ENCODE measurements at regions not wholly inside any gene's neighbourhood (a gene's known extent, or its start where the extent isn't known, plus 50 kb on each side); places are given as distances from the start of the nearest gene placed in this dataset.

DNA sequence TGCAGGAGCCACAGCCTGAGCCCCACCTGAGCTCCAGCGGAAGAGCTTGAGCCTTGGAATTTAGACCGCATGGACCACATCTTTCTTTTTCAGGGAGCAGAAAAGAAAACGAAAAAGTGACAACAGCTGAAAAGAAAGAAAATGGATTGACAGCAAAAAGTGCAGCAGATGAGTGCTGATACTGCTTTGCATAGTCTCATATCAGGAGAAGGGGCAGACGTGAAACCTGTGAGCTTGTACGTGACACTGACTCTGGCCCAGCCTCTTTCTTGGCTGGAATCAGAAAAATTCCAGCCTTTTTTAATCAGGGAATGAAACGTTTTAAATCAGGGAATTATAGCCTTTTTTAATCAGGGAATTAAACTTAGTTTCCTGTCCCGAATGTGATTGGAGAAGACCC is 1296.5 kb downstream of the TMEM121 start:
- Histone ChIP-seq H3K27me3 (ENCODE audit: insufficient read depth, insufficient read length) (no peaks in the 10 kb centered on the region), H3K36me3 (ENCODE audit: insufficient read depth, insufficient read length, low read length) (no peaks in the 10 kb centered on the region), H3K9ac (ENCODE audit: insufficient read length, low read depth) (no peak overlapping the region), H3K4me3 (ENCODE audit: insufficient read length, low read depth) (no peak overlapping the region), H3K4me1 (ENCODE audit: insufficient read depth, insufficient read length) (no peaks in the 10 kb centered on the region), H3K9me3 (ENCODE audit: insufficient read depth, low read length) (no peaks in the 10 kb centered on the region)
- TF ChIP-seq YY1 (IDR thresholded peaks at IDR 0.05; ENCODE audit: insufficient read depth, insufficient read length) (no peak), ZNF274 (IDR thresholded peaks at IDR 0.05; ENCODE audit: low read depth, low read length) (no peak), SUZ12 (IDR thresholded peaks at IDR 0.05; ENCODE audit: extremely low read depth, insufficient read depth, insufficient read length) (no peak)
- no peak for DNase-seq (ENCODE audit: low read depth, low spot score)

DNA sequence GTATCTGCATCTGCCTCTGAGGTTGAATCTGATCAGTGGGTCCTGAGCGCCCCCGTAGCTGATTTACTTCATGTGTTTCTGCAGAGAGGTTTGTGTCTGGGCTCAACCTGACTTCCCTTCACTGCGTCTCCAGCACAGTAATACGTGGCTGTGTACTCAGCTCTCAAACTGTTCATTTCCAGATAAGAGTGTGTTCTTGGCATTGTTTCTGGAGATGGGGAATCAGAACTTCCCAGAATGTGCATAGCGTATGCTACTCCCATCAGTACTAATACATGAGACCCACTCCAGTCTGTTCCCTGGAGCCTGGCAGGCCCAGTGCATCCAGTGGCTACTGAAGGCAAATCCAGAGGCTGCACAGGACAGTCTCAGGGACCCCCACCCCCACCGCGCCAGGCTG is 1297.2 kb downstream of the TMEM121 start:
- DNase-seq (ENCODE audit: low read depth, low spot score), result no peak
- Histone ChIP-seq H3K9ac (ENCODE audit: insufficient read length, low read depth) (no peak overlapping the region), H3K4me3 (ENCODE audit: insufficient read length, low read depth) (no peak overlapping the region), H3K27me3 (ENCODE audit: insufficient read depth, insufficient read length) (no peaks in the 10 kb centered on the region), H3K4me1 (ENCODE audit: insufficient read depth, insufficient read length) (no peaks in the 10 kb centered on the region), H3K9me3 (ENCODE audit: insufficient read depth, low read length) (no peaks in the 10 kb centered on the region), H3K36me3 (ENCODE audit: insufficient read depth, insufficient read length, low read length) (no peaks in the 10 kb centered on the region)
- TF ChIP-seq SUZ12 (IDR thresholded peaks at IDR 0.05; ENCODE audit: extremely low read depth, insufficient read depth, insufficient read length) (no peak), YY1 (IDR thresholded peaks at IDR 0.05; ENCODE audit: insufficient read depth, insufficient read length) (no peak), ZNF274 (IDR thresholded peaks at IDR 0.05; ENCODE audit: low read depth, low read length) (no peak)

- H3K9ac ChIP-seq (ENCODE audit: insufficient read length, low read depth), result no peak overlapping the region
- H3K36me3 ChIP-seq (ENCODE audit: insufficient read depth, insufficient read length, low read length), result no peaks in the 10 kb centered on the region
- H3K27me3 ChIP-seq (ENCODE audit: insufficient read depth, insufficient read length), result no peaks in the 10 kb centered on the region
- DNase-seq (ENCODE audit: low read depth, low spot score), result no peak
- no peak overlapping the region for H3K4me3 ChIP-seq (ENCODE audit: insufficient read length, low read depth)
- H3K9me3 ChIP-seq (ENCODE audit: insufficient read depth, low read length), result peaks cover 21% of the 10 kb centered on the region
- TF ChIP-seq ZNF274 (IDR thresholded peaks at IDR 0.05; ENCODE audit: low read depth, low read length) (no peak), YY1 (IDR thresholded peaks at IDR 0.05; ENCODE audit: insufficient read depth, insufficient read length) (no peak), SUZ12 (IDR thresholded peaks at IDR 0.05; ENCODE audit: extremely low read depth, insufficient read depth, insufficient read length) (no peak)
- H3K4me1 ChIP-seq (ENCODE audit: insufficient read depth, insufficient read length), result no peaks in the 10 kb centered on the region
Measured at GRCh38 chr14:106826833-106827369, 1300.5 kb downstream of the TMEM121 start.

DNA sequence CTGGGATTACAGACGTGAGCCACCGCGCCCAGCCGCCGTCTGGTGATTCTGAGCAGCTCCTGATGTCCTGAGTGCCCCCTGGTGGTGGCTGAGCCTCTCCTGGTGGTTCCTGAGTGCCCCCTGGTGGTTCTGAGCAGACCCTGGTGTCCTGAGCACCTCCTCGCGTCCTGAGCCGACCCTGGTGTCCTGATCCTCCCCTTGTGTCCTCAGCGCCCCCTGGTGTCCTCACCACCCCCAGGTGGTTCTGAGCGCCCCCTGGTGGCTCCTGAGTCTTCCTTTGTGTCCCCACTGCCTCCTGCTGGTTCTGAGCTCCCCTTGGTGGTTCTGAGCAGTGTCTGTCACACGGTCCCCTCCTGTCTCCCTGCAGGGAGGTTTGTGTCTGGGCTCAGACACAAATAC is 1304.9 kb downstream of the TMEM121 start:
- TF ChIP-seq YY1 (IDR thresholded peaks at IDR 0.05; ENCODE audit: insufficient read depth, insufficient read length) (no peak), SUZ12 (IDR thresholded peaks at IDR 0.05; ENCODE audit: extremely low read depth, insufficient read depth, insufficient read length) (no peak), ZNF274 (IDR thresholded peaks at IDR 0.05; ENCODE audit: low read depth, low read length) (no peak)
- Histone ChIP-seq H3K36me3 (ENCODE audit: insufficient read depth, insufficient read length, low read length) (no peaks in the 10 kb centered on the region), H3K4me1 (ENCODE audit: insufficient read depth, insufficient read length) (no peaks in the 10 kb centered on the region), H3K27me3 (ENCODE audit: insufficient read depth, insufficient read length) (no peaks in the 10 kb centered on the region), H3K9me3 (ENCODE audit: insufficient read depth, low read length) (peaks cover 25% of the 10 kb centered on the region), H3K4me3 (ENCODE audit: insufficient read length, low read depth) (no peak overlapping the region), H3K9ac (ENCODE audit: insufficient read length, low read depth) (no peak overlapping the region)
- no peak for DNase-seq (ENCODE audit: low read depth, low spot score)

DNA sequence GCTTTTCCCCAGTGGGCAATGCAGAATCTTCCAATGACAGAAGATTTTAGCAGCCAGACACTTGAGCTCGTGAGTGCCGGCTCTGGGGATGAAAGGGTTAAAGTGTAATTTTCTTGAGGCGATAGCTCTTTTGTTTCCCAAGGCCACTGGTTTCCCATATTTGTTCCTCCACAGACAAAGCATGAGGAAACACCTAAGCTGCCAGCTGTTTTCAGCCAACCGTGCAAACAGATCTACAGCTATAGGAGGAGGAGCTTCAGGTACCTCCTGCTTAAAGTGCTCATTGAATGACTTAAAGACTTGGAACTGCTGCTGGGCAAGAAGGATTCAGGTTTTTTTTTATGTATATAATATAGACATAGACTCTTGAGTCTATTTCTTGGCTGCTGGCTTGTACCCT is 1311.5 kb downstream of the TMEM121 start:
- Histone ChIP-seq H3K9ac (ENCODE audit: insufficient read length, low read depth) (no peak overlapping the region), H3K4me3 (ENCODE audit: insufficient read length, low read depth) (no peak overlapping the region), H3K4me1 (ENCODE audit: insufficient read depth, insufficient read length) (no peaks in the 10 kb centered on the region), H3K27me3 (ENCODE audit: insufficient read depth, insufficient read length) (no peaks in the 10 kb centered on the region), H3K36me3 (ENCODE audit: insufficient read depth, insufficient read length, low read length) (no peaks in the 10 kb centered on the region), H3K9me3 (ENCODE audit: insufficient read depth, low read length) (no peaks in the 10 kb centered on the region)
- TF ChIP-seq YY1 (IDR thresholded peaks at IDR 0.05; ENCODE audit: insufficient read depth, insufficient read length) (no peak), SUZ12 (IDR thresholded peaks at IDR 0.05; ENCODE audit: extremely low read depth, insufficient read depth, insufficient read length) (no peak), ZNF274 (IDR thresholded peaks at IDR 0.05; ENCODE audit: low read depth, low read length) (no peak)
- DNase-seq (ENCODE audit: low read depth, low spot score), result no peak

- Histone ChIP-seq H3K4me3 (ENCODE audit: insufficient read length, low read depth) (no peak overlapping the region), H3K9ac (ENCODE audit: insufficient read length, low read depth) (no peak overlapping the region), H3K36me3 (ENCODE audit: insufficient read depth, insufficient read length, low read length) (no peaks in the 10 kb centered on the region), H3K27me3 (ENCODE audit: insufficient read depth, insufficient read length) (no peaks in the 10 kb centered on the region), H3K4me1 (ENCODE audit: insufficient read depth, insufficient read length) (no peaks in the 10 kb centered on the region), H3K9me3 (ENCODE audit: insufficient read depth, low read length) (no peaks in the 10 kb centered on the region)
- no peak for TF ChIP-seq YY1 (IDR thresholded peaks at IDR 0.05; ENCODE audit: insufficient read depth, insufficient read length)
- no peak for TF ChIP-seq SUZ12 (IDR thresholded peaks at IDR 0.05; ENCODE audit: extremely low read depth, insufficient read depth, insufficient read length)
- DNase-seq (ENCODE audit: low read depth, low spot score), result no peak
Measured at GRCh38 chr14:106838991-106839769, 1312.8 kb downstream of the TMEM121 start.

GRCh38 chr14:106840258-106840657 is 1313.9 kb downstream of the TMEM121 start:
- Histone ChIP-seq H3K27me3 (ENCODE audit: insufficient read depth, insufficient read length) (no peaks in the 10 kb centered on the region), H3K9ac (ENCODE audit: insufficient read length, low read depth) (no peak overlapping the region), H3K4me3 (ENCODE audit: insufficient read length, low read depth) (no peak overlapping the region), H3K36me3 (ENCODE audit: insufficient read depth, insufficient read length, low read length) (no peaks in the 10 kb centered on the region), H3K9me3 (ENCODE audit: insufficient read depth, low read length) (no peaks in the 10 kb centered on the region), H3K4me1 (ENCODE audit: insufficient read depth, insufficient read length) (no peaks in the 10 kb centered on the region)
- TF ChIP-seq SUZ12 (IDR thresholded peaks at IDR 0.05; ENCODE audit: extremely low read depth, insufficient read depth, insufficient read length), result no peak
- TF ChIP-seq YY1 (IDR thresholded peaks at IDR 0.05; ENCODE audit: insufficient read depth, insufficient read length), result no peak
- no peak for TF ChIP-seq ZNF274 (IDR thresholded peaks at IDR 0.05; ENCODE audit: low read depth, low read length)
- no peak for DNase-seq (ENCODE audit: low read depth, low spot score)

All from NT2/D1 (cell line).